ENCODE measurements at regions not wholly inside any gene's neighbourhood (a gene's known extent, or its start where the extent isn't known, plus 50 kb on each side); places are given as distances from the start of the nearest gene placed in this dataset.

DNA sequence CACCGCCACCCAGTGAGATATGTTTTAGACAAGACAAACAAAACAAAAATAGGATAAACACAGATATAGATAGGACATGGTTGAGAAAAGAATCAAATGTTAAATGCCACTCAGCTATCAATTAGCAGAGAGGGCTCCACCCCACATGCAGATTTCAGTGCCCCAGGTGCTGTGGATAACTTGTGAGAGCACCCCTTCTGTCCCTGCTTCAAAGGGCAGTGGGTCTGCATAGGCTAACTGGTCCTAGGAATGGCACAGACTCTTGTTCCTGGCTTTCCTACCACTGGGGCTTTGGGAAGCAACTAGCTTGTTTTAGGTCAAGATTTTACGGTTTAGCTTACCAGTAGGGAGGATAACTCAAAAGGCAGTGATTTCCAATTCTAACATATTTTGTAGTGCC lies 460.3 kb downstream of the TSHZ3 start:
- no peak for DNase-seq

DNA sequence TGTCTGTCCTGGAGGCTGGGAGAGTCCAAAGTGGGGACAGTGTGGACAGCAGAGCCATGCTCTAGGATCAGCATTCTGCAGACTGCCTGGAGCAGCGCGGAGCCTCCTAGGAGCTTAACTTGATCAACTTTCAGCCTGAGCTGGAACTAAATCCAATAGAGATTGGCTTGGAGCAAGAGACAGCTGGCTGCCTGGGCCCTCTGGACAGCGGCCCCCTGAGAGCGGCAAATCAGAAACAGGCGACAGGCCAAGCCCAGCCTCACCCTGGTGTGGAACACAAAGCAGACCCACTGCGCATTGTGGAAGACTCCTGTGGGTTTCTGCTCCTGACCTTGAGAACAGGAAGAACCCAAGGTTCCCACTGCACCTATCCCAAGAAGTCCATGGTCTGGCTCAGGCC lies 462.2 kb downstream of the TSHZ3 start:
- no peak for DNase-seq

DNA sequence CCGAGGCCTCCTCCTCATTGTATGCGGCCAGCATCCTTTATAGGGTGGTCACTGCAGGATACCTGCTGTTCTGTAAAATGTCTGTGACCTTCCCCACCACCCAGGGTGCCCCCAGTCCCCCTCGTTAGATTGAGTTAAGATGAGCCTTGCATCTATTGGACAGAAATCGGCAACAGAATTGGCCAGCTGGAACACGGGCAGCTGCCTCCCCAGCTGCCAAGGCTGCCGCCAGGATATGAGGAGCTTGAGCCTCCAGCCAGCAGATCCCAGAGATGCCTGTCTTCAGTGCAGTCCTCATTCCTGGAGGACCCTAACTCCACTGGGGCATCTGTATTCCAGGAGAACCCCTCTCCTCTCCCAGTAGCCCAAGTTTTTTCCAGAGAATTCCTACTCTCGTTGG lies 463.0 kb downstream of the TSHZ3 start:
- DNase-seq: no peak

GRCh38 chr19:30884146-30884812 lies 465.0 kb downstream of the TSHZ3 start:
- no peak for DNase-seq

GRCh38 chr19:30883071-30883470 lies 466.2 kb downstream of the TSHZ3 start:
- DNase-seq: no peak

DNA sequence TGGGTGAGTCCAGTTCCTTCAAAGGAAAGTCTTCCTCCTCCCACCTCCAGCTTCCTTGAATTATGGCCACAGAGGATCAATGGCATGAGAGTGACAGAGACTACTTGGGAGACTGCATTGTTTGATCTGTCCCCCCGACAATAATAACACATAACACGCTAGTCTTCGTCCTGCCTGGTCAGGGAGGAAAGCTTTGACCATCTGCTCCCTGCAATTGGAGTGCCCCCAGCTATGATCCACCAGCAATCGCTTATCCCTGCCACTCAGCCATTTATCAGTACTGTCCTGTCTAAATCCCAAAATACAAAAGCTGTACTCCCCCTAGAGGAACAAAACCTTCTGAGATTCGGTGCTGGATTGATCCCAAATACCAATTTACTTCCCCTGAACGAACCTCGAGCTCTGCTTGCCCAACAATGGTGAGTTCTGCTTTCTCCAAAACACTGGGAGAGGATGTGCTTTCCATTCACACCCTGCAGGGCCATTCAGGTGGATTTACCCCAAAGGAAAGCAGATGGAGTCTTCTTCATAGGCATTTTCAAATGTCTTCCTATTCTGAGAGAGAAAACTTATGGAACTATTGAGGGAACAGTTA lies 466.7 kb downstream of the TSHZ3 start:
- no peak for DNase-seq

- DNase-seq: no peak
Measured at GRCh38 chr19:30881930-30882329, 467.3 kb downstream of the TSHZ3 start.

GRCh38 chr19:30881281-30881680 lies 468.0 kb downstream of the TSHZ3 start:
- no peak for DNase-seq

- no peak for DNase-seq
Measured at GRCh38 chr19:30880551-30880950, 468.7 kb downstream of the TSHZ3 start.

GRCh38 chr19:30880151-30880550 lies 469.1 kb downstream of the TSHZ3 start:
- DNase-seq: no peak

DNA sequence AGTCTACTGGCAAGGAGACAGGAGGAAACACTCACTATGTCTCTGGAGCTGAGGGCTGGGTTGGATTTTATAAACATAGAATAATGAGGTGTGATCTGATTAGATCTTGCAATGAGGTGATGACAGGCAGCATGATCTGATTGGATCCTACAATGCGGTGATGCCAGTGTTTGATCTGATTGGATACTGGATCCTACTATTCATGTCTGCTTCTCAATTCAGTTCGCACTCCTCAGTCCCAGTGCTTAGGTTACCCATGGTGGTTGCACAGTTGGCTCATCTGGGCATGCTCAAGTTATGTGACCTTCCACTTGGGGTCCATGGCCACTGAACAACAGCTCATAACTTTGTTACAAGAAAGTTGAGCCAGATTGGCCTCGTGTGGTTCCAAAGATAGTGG lies 469.5 kb downstream of the TSHZ3 start:
- DNase-seq: no peak

GRCh38 chr19:30879225-30879624 lies 470.0 kb downstream of the TSHZ3 start:
- DNase-seq: no peak

- DNase-seq: no peak
Measured at GRCh38 chr19:30878495-30878894, 470.7 kb downstream of the TSHZ3 start.

- peak; percentile 19 for DNase-seq
Measured at GRCh38 chr19:30877661-30878113, 471.5 kb downstream of the TSHZ3 start.

DNA sequence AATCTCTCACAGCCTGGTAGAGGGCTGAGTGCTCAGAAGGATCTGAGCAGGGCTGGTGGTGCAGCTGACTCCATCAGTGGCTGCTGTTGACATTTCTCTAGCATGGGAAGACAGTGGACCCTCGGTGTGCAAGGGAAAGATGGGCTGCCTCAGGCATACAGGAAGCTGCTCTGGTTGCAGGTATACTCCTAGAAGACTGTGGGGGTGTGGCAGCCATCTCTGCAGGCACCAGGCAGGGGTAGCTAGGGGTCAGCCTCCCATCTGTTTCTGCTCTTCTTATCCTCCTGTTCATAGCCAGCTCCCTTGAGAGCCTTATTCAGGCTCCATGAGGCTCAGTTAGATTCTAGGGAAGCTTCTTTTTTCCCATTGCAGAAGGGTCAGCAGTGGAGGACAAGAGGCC lies 475.5 kb downstream of the TSHZ3 start:
- DNase-seq: no peak

- DNase-seq: no peak
Measured at GRCh38 chr19:30873003-30873402, 476.2 kb downstream of the TSHZ3 start.

DNA sequence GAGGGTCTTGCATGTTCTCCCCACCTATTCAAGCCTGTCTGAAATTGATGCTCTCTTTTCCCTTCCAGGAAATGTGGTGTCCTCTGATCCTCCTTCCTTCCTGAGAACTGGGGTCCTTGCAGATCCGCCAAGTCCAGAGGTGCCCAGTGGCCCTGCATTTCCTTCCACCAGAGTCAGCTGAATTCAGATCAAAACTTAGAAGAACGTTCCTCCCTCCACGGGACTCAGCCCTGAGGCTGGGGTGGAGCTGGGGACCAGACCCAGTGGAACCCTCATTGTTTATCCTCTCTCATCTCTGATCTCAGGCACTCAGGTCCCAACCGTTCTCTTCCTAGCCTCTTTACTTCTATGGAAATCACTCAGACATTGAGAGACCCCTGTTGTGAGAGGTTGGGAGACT lies 477.3 kb downstream of the TSHZ3 start:
- DNase-seq: no peak

GRCh38 chr19:30870876-30871275 lies 478.4 kb downstream of the TSHZ3 start:
- no peak for DNase-seq

DNA sequence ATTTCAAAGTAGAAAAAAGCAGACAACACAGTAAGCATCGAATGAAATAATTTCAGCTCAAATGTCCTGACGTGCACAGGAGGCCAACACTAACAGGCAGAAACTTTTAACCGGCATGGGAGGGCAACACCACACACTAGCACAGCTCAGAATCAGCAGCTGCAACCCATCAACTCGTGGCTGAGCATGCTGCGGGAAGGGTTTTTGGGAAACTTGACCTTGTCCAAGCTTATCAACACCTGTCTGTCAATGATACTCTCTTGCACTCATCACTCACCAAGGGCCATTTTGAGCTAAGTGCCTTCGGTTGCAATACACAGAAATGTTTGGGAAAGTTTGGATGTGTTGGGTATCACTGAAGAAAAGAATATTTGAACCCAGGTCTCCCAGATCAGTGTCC lies 483.7 kb downstream of the TSHZ3 start:
- no peak for DNase-seq

- DNase-seq: peak; percentile 63
Measured at GRCh38 chr19:30864391-30865215, 484.6 kb downstream of the TSHZ3 start.

- DNase-seq: no peak
Measured at GRCh38 chr19:30862876-30863275, 486.4 kb downstream of the TSHZ3 start.

GRCh38 chr19:30861919-30862318 lies 487.3 kb downstream of the TSHZ3 start:
- DNase-seq: no peak

- no peak for DNase-seq
Measured at GRCh38 chr19:30857966-30858490, 485.8 kb downstream of the ZNF536 start.

GRCh38 chr19:30857388-30857787 lies 485.2 kb downstream of the ZNF536 start:
- DNase-seq: no peak

All from hematopoietic multipotent progenitor cell treated with erythropoietin and hydrocortisone succinate and interleukin-3 and kit ligand, for 6 days (in vitro differentiated cells).